ENCODE measurements at regions not wholly inside any gene's neighbourhood (a gene's known extent, or its start where the extent isn't known, plus 50 kb on each side); places are given as distances from the start of the nearest gene placed in this dataset.

- no peak for ATAC-seq
- H3K36me3 Mint-ChIP-seq (ENCODE audit: low read depth): no peaks in the 10 kb centered on the region
- DNase-seq (ENCODE audit: low spot score): no peak
These were observed 63.5 kb upstream of the EGFR start for GRCh38 chr7:54955296-54955695.

More at GRCh38 chr7:54955296-54955695, 63.5 kb upstream of the EGFR start:
- H3K4me3 ChIP-seq: no peak overlapping the region
- H3K4me2 ChIP-seq: no peak overlapping the region
- H3K36me3 ChIP-seq (ENCODE audit: insufficient read depth): no peaks in the 10 kb centered on the region
- H3F3A ChIP-seq (replicated peaks; ENCODE audit: low read depth): no peaks in the 10 kb centered on the region
- Mint-ChIP-seq H3K4me1 (no peaks in the 10 kb centered on the region), H3K9me3 (peaks cover 4% of the 10 kb centered on the region), H3K27ac (no peak overlapping the region), H3K27me3 (ENCODE audit: insufficient read depth, low read depth, poor library complexity) (peaks cover 8% of the 10 kb centered on the region), H3K4me3 (no peak overlapping the region)
- TF ChIP-seq CTCF (conservative IDR thresholded peaks at IDR 0.05; ENCODE audit: low read depth in 2 of 2) (no peak), ZNF114 (CRISPR knock-in tag; IDR thresholded peaks at IDR 0.05) (no peak), NANOG (IDR thresholded peaks at IDR 0.05; ENCODE audit: borderline replicate concordance) (no peak), EZH2phosphoT487 (IDR thresholded peaks at IDR 0.05; ENCODE audit: unreplicated experiment) (no peak), ZNF462 (CRISPR knock-in tag; IDR thresholded peaks at IDR 0.05) (no peak), POLR2AphosphoS5 (IDR thresholded peaks at IDR 0.05; ENCODE audit: low read depth) (no peak), ETS1 (IDR thresholded peaks at IDR 0.05) (no peak), REST (IDR thresholded peaks at IDR 0.05; ENCODE audit: unreplicated experiment) (no peak), ZNF331 (CRISPR knock-in tag; IDR thresholded peaks at IDR 0.05; ENCODE audit: low read depth) (no peak), EZH2 (IDR thresholded peaks at IDR 0.05; ENCODE audit: low read depth, unreplicated experiment) (no peak), CREB1 (CRISPR knock-in tag; IDR thresholded peaks at IDR 0.05; ENCODE audit: low read depth) (no peak), STAT1 (IDR thresholded peaks at IDR 0.05; ENCODE audit: unreplicated experiment) (no peak), JUNB (IDR thresholded peaks at IDR 0.05; ENCODE audit: unreplicated experiment) (no peak)
- H3K27ac ChIP-seq (ENCODE audit: low read depth): no peak overlapping the region
- no peaks in the 10 kb centered on the region for H3K4me1 ChIP-seq (ENCODE audit: insufficient read depth)
- H2AFZ ChIP-seq: no peak overlapping the region
- H4K20me1 ChIP-seq (replicated peaks; ENCODE audit: insufficient read depth): no peaks in the 10 kb centered on the region
- peaks cover 3% of the 10 kb centered on the region; the same call in 1 of the 2 replicates for H3K9me2 ChIP-seq (ENCODE audit: insufficient read depth)
- H3K27me3 ChIP-seq (ENCODE audit: insufficient read depth): no peaks in the 10 kb centered on the region
- no peaks in the 10 kb centered on the region for H3K79me2 ChIP-seq (replicated peaks; ENCODE audit: insufficient read depth)

Measured in GM23338 (cell line).